Liver (tissue), 3 donors: ENCODE measurements at regions not wholly inside any gene's neighbourhood (a gene's known extent, or its start where the extent isn't known, plus 50 kb on each side); places are given as distances from the start of the nearest gene placed in this dataset.

Source experiments
- HNF4A ChIP-seq, 2 donors: conservative IDR thresholded peaks; 2 replicates each; pipeline ENCODE4 v1.6.1; 2016; ENCODE audit warnings: antibody characterized with exemption in 2 of 2, mild to moderate bottlenecking in 2 of 2
- JUND ChIP-seq, 2 donors: IDR thresholded peaks; 2 replicates each; pipeline ENCODE4 v1.6.1; 2016; ENCODE audit warnings: antibody characterized with exemption in 2 of 2
- TF ChIP-seq, protein P1 (sequence below): fragments of 150-350 bp; IDR thresholded peaks from 2 replicates; pipeline ENCODE4 v1.5.1; 2017; ENCODE audit warnings: improper control_type of control experiment, low read depth, low read length; ENCODE audit not compliant: missing input control
- donor health status: healthy.
- donor health status: healthy.

DNA sequence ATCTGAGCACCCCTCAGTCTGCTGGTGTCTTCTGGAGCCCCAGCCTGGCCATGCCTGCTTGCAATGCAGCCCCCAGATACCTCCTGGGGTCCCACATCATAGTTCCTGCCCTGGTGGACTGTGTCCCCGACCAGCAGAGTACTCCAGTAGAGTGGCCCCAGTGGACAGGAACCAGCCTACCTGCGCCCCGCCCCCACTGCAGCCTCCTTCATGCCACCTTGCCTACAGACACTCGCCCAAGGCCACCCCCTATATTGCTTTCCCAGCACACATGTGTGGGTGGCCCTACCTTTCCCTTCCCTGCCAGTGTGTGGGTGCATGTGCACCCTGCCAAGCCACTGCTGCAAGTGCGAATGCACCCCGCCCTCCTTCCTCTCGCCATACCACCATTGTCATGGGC is 204.0 kb downstream of the EDN1 start:
- TF ChIP-seq HNF4A (conservative IDR thresholded peaks at IDR 0.05) = no peak
- TF ChIP-seq, protein P1, sequence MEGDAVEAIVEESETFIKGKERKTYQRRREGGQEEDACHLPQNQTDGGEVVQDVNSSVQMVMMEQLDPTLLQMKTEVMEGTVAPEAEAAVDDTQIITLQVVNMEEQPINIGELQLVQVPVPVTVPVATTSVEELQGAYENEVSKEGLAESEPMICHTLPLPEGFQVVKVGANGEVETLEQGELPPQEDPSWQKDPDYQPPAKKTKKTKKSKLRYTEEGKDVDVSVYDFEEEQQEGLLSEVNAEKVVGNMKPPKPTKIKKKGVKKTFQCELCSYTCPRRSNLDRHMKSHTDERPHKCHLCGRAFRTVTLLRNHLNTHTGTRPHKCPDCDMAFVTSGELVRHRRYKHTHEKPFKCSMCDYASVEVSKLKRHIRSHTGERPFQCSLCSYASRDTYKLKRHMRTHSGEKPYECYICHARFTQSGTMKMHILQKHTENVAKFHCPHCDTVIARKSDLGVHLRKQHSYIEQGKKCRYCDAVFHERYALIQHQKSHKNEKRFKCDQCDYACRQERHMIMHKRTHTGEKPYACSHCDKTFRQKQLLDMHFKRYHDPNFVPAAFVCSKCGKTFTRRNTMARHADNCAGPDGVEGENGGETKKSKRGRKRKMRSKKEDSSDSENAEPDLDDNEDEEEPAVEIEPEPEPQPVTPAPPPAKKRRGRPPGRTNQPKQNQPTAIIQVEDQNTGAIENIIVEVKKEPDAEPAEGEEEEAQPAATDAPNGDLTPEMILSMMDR = no peak
- no peak for TF ChIP-seq JUND (IDR thresholded peaks at IDR 0.05)
